WERI-Rb-1 (cell line): ENCODE measurements at regions not wholly inside any gene's neighbourhood (a gene's known extent, or its start where the extent isn't known, plus 50 kb on each side); places are given as distances from the start of the nearest gene placed in this dataset.

ENCODE experiments used
- DNase-seq: peaks from one replicate; pipeline ENCODE4 v3.0.0-alpha.2; 2020
- H3K27ac ChIP-seq: fragments of 250-450 bp; sonication (Bioruptor Pico); 2 replicates; pipeline ENCODE4 v1.5.1; 2020; ENCODE audit warnings: mild to moderate bottlenecking, moderate library complexity
- H3K27me3 ChIP-seq: fragments of 250-450 bp; sonication (Bioruptor Pico); 2 replicates; pipeline ENCODE4 v1.5.1; 2021; ENCODE audit warnings: mild to moderate bottlenecking, low read depth, moderate library complexity; ENCODE audit not compliant: insufficient read depth, severe bottlenecking
- H3K36me3 ChIP-seq: fragments of 250-450 bp; sonication (Bioruptor Pico); 2 replicates; pipeline ENCODE4 v1.5.1; 2020; ENCODE audit warnings: mild to moderate bottlenecking, moderate library complexity
- H3K4me3 ChIP-seq: 2 replicates; pipeline ENCODE4 v1.5.1; 2011; ENCODE audit warnings: low read depth, mild to moderate bottlenecking, control low read depth, low read length
- H3K9me3 ChIP-seq: fragments of 250-450 bp; sonication (Bioruptor Pico); 2 replicates; pipeline ENCODE4 v1.5.1; 2021; ENCODE audit warnings: mild to moderate bottlenecking, moderate library complexity; ENCODE audit not compliant: severe bottlenecking
- CTCF ChIP-seq: IDR thresholded peaks from 2 replicates; pipeline ENCODE4 v1.5.1; 2011; ENCODE audit warnings: low read depth, mild to moderate bottlenecking, control low read depth, inconsistent platforms, low read length

GRCh38 chr22:47476231-47476630 is 713.8 kb downstream of the TBC1D22A start:
- no peak for DNase-seq
- Histone ChIP-seq H3K9me3 (no peaks in the 10 kb centered on the region), H3K27ac (no peak overlapping the region), H3K4me3 (no peak overlapping the region), H3K36me3 (no peaks in the 10 kb centered on the region), H3K27me3 (no peaks in the 10 kb centered on the region)
- no peak for TF ChIP-seq CTCF

- no peaks in the 10 kb centered on the region for H3K36me3 ChIP-seq
- no peak for TF ChIP-seq CTCF
- no peak overlapping the region for H3K4me3 ChIP-seq
- no peaks in the 10 kb centered on the region for H3K27me3 ChIP-seq
- H3K9me3 ChIP-seq, result no peaks in the 10 kb centered on the region
- no peak overlapping the region for H3K27ac ChIP-seq
- no peak for DNase-seq
Observed at GRCh38 chr22:47474895-47475294, 712.4 kb downstream of the TBC1D22A start.

GRCh38 chr22:47474464-47474863 is 712.0 kb downstream of the TBC1D22A start:
- Histone ChIP-seq H3K27me3 (no peaks in the 10 kb centered on the region), H3K9me3 (no peaks in the 10 kb centered on the region), H3K27ac (no peak overlapping the region), H3K4me3 (no peak overlapping the region), H3K36me3 (no peaks in the 10 kb centered on the region)
- DNase-seq, result no peak
- no peak for TF ChIP-seq CTCF

DNA sequence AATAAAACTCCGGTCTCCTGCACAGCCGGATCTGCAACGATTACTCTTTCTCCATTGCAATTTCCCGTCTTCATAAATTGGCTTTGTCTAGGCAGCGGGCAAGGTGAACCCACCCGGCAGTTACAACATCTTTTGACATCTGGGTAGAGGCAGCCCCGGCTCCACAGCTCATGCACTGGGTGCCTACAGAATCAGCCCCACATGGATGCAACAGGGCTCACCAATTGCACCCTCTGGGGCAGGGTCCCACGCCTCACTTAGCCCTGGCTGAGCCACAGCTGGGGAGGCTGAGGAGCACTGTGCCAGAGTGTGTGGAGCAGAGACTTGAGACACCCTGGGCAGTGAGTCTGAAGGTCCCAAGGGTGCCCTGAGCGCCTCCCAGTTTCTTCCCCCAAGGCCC is 710.2 kb downstream of the TBC1D22A start:
- no peak for DNase-seq
- Histone ChIP-seq H3K27me3 (no peaks in the 10 kb centered on the region), H3K27ac (no peak overlapping the region), H3K4me3 (no peak overlapping the region), H3K9me3 (peaks cover 2% of the 10 kb centered on the region), H3K36me3 (no peaks in the 10 kb centered on the region)
- TF ChIP-seq CTCF, result no peak

DNA sequence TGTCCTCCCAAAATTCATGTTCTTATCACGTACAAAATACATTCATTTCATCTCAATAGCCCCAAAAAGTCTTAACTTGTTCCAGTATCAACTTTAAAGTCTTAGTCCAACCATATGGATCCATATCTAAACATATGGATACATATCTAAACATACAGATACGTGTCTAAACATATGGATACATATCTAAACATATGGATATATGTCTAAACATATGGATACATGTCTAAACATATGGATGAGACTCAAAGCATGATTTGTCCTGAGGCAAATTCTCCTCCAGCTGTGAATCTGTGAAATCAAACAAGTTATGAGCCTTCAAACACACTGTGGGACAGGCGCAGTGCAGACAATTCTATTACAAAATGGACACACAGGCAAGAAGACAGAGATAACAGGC is 709.0 kb downstream of the TBC1D22A start:
- H3K9me3 ChIP-seq, result peaks cover 5% of the 10 kb centered on the region
- no peaks in the 10 kb centered on the region for H3K36me3 ChIP-seq
- no peak for DNase-seq
- TF ChIP-seq CTCF, result no peak
- H3K27me3 ChIP-seq, result no peaks in the 10 kb centered on the region
- H3K4me3 ChIP-seq, result no peak overlapping the region
- no peak overlapping the region for H3K27ac ChIP-seq

DNA sequence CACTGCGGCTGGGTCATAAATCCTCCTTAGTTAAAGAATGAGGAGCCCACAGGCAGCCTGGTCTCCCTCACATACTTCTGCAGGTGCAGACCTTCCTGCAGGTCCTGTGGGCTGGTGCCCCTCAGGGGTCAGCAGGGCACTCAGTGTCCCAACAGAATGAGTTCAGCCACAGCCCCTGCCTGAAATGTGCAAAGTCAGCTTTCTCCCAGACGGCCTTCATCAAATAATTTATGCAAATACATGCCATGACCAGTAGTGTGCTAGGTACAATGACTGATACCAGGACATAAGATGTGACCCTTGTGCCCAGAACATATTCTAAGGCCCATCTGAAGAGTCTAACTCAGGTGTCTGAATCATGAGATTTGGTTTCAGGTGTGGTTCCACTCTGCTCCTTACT is 703.4 kb downstream of the TBC1D22A start:
- H3K4me3 ChIP-seq, result no peak overlapping the region
- H3K27ac ChIP-seq, result no peak overlapping the region
- H3K36me3 ChIP-seq, result no peaks in the 10 kb centered on the region
- peaks cover 7% of the 10 kb centered on the region for H3K9me3 ChIP-seq
- TF ChIP-seq CTCF, result no peak
- no peak for DNase-seq
- H3K27me3 ChIP-seq, result no peaks in the 10 kb centered on the region
